Activated naive CD4-positive, alpha-beta T cell treated with anti-CD3 and anti-CD28 coated beads, Interleukin-2, amount 10 ng/mL, durations not matched to agents 7 days and 5 days (primary cell): ENCODE measurements at regions not wholly inside any gene's neighbourhood (a gene's known extent, or its start where the extent isn't known, plus 50 kb on each side); places are given as distances from the start of the nearest gene placed in this dataset.
"Not testable (repeated sequence)": the region's sequence is repeated elsewhere in the genome, so short reads cannot be mapped to it uniquely, and the experiment has no call there.

ENCODE experiments used
- CTCF ChIA-PET: fragments of 350-600 bp; sonication (Branson Sonifier 250); formaldehyde crosslinking; loops from one replicate; lab custom pipeline; 2021; ENCODE audit warnings: antibody characterized with exemption; lab: Charles Lee
- DNase-seq: peaks from one replicate; pipeline ENCODE4 v3.0.0-alpha.2; 2020
- H3K27ac Mint-ChIP-seq: one replicate; pipeline ENCODE4 v1.8.0; 2021; ENCODE audit warnings: mild to moderate bottlenecking, moderate library complexity, mixed read lengths
- H3K27me3 Mint-ChIP-seq: one replicate; pipeline ENCODE4 v1.8.0; 2021; ENCODE audit warnings: mild to moderate bottlenecking, mixed read lengths
- H3K36me3 Mint-ChIP-seq: one replicate; pipeline ENCODE4 v1.8.0; 2021; ENCODE audit warnings: mixed read lengths
- H3K4me1 Mint-ChIP-seq: one replicate; pipeline ENCODE4 v1.8.0; 2021; ENCODE audit warnings: mixed read lengths
- H3K4me3 Mint-ChIP-seq: one replicate; pipeline ENCODE4 v1.8.0; 2021; ENCODE audit warnings: mild to moderate bottlenecking, moderate library complexity, mixed read lengths
- H3K9me3 Mint-ChIP-seq: one replicate; pipeline ENCODE4 v1.8.0; 2021; ENCODE audit warnings: mixed read lengths

DNA sequence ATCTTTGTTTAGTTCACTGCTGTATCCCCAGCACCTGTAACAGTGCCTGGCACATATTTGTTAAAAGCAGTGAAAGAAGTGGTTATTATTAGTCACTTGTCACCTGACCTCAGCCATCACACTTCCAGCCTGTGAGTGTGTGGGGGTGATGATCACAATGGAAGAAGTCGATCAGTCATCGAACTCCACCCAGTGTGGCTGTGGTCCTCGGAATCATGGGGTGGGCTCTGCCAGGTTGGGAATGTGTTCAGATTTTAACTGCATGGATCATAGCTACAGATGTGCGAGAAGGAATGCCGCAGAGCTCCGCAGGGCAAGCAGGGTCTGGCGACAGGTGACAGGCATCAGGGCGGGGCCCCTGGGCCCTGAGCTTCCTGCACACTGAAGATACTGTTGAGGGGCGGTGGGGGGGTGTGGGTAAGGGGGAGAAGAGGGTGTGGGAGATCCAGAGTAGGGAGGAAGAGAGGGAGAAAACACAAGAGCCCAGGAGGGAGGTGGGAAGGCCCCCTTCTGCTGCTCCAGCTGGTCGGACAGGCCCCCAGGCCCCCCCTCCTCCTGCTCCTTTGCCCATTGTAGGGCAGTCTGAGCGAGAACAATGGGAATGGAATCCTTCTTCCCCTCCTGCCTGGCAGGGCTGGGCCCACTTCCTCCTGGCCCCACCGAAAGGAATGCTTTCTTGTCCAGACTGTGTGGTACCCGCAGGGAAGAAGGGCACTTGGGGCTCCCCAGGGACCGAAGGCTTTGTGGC lies 89.6 kb downstream of the SPRY4 start:
- Mint-ChIP-seq H3K27ac (no peak overlapping the region), H3K27me3 (peaks cover 27% of the 10 kb centered on the region), H3K9me3 (no peaks in the 10 kb centered on the region), H3K4me1 (peaks cover 7% of the 10 kb centered on the region), H3K36me3 (no peaks in the 10 kb centered on the region), H3K4me3 (no peak overlapping the region)
- DNase-seq: no peak
- CTCF ChIA-PET: no interaction called here

GRCh38 chr5:142233083-142234032 lies 91.5 kb downstream of the SPRY4 start:
- DNase-seq: no peak
- Mint-ChIP-seq H3K4me3 (no peak overlapping the region), H3K9me3 (no peaks in the 10 kb centered on the region), H3K27me3 (peaks cover 27% of the 10 kb centered on the region), H3K27ac (no peak overlapping the region), H3K4me1 (peaks cover 7% of the 10 kb centered on the region), H3K36me3 (no peaks in the 10 kb centered on the region)
- CTCF ChIA-PET: no interaction called here

DNA sequence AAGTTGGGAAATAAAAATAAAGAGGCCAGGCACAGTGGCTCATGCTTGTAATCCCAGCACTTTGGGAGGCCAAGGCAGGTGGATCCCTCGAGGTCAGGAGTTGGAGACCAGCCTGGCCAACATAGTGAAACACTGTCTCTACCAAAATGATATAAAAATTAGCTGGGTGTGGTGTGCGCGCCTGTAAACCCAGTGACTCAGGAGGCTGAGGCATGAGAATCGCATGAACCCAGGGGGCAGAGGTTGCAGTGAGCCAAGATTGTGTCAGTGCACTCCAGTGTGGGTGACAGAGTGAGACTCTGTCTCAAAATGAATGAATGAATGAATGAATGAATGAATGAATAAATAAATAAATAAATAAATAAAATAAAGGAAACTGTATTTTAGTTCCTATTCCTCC lies 93.9 kb downstream of the SPRY4 start:
- peaks cover 36% of the 10 kb centered on the region for H3K27me3 Mint-ChIP-seq
- not testable (repeated sequence) for H3K9me3 Mint-ChIP-seq, H3K4me1 Mint-ChIP-seq

DNA sequence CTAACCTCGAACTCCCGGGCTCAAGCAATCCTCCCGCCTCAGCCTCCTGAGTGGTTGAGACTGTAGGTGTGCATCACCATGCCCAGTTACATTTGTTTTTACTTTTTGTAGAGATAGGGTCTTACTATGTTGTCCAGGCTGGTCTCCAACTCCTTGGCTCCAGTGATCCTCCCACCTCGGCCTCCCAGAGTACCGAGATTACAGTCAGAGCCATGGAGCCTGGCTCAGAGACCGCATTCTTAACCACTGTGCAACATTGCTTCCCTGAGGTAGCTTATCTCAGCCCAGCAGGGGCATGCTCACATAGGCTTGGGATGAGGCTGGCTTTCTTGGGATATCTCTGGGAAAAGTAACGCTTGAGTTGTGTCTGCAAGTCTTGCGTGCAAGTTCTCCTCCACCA lies 99.7 kb downstream of the SPRY4 start:
- H3K9me3 Mint-ChIP-seq: peaks cover 2% of the 10 kb centered on the region
- peaks cover 2% of the 10 kb centered on the region for H3K36me3 Mint-ChIP-seq
- no peak for DNase-seq
- peaks cover 48% of the 10 kb centered on the region for H3K27me3 Mint-ChIP-seq
- CTCF ChIA-PET: interaction anchor here (0.6 kb wide), 1 partner anchor 148 kb away, joined by 3 read pairs; no protein-coding TSS in a partner anchor
- H3K27ac Mint-ChIP-seq: no peak overlapping the region
- H3K4me1 Mint-ChIP-seq: peaks cover 43% of the 10 kb centered on the region
- no peak overlapping the region for H3K4me3 Mint-ChIP-seq

More for the DNA sequence above, 93.9 kb downstream of the SPRY4 start:
- H3K36me3 Mint-ChIP-seq, H3K4me3 Mint-ChIP-seq, DNase-seq, CTCF ChIA-PET, H3K27ac Mint-ChIP-seq: not testable (repeated sequence)

- no peak for DNase-seq
- Mint-ChIP-seq H3K4me3 (no peak overlapping the region), H3K27me3 (peaks cover 49% of the 10 kb centered on the region), H3K4me1 (peaks cover 44% of the 10 kb centered on the region), H3K9me3 (peaks cover 2% of the 10 kb centered on the region), H3K36me3 (peaks cover 2% of the 10 kb centered on the region), H3K27ac (peak overlapping the region; percentile 78)
- CTCF ChIA-PET: no interaction called here
These were observed 101.8 kb downstream of the SPRY4 start for GRCh38 chr5:142222866-142223558.

- Mint-ChIP-seq H3K27me3 (peaks cover 44% of the 10 kb centered on the region), H3K27ac (no peak overlapping the region), H3K4me3 (no peak overlapping the region), H3K9me3 (peaks cover 2% of the 10 kb centered on the region), H3K4me1 (peaks cover 44% of the 10 kb centered on the region), H3K36me3 (peaks cover 2% of the 10 kb centered on the region)
- DNase-seq: no peak
- CTCF ChIA-PET: no interaction called here
These were observed 102.5 kb downstream of the SPRY4 start for GRCh38 chr5:142222225-142222865.

- no peak overlapping the region for H3K27ac Mint-ChIP-seq
- peaks cover 43% of the 10 kb centered on the region for H3K27me3 Mint-ChIP-seq
- peaks cover 2% of the 10 kb centered on the region for H3K36me3 Mint-ChIP-seq
- DNase-seq: no peak
- peaks cover 2% of the 10 kb centered on the region for H3K9me3 Mint-ChIP-seq
- peaks cover 44% of the 10 kb centered on the region for H3K4me1 Mint-ChIP-seq
- CTCF ChIA-PET: no interaction called here
- H3K4me3 Mint-ChIP-seq: no peak overlapping the region
These were observed 103.5 kb downstream of the SPRY4 start for GRCh38 chr5:142221091-142221860.

- Mint-ChIP-seq H3K4me1 (peaks cover 40% of the 10 kb centered on the region), H3K36me3 (peaks cover 2% of the 10 kb centered on the region), H3K27me3 (peaks cover 32% of the 10 kb centered on the region), H3K9me3 (peaks cover 2% of the 10 kb centered on the region), H3K4me3 (no peak overlapping the region), H3K27ac (no peak overlapping the region)
- no peak for DNase-seq
- CTCF ChIA-PET: no interaction called here
These were observed 105.7 kb downstream of the SPRY4 start for GRCh38 chr5:142219146-142219545.

DNA sequence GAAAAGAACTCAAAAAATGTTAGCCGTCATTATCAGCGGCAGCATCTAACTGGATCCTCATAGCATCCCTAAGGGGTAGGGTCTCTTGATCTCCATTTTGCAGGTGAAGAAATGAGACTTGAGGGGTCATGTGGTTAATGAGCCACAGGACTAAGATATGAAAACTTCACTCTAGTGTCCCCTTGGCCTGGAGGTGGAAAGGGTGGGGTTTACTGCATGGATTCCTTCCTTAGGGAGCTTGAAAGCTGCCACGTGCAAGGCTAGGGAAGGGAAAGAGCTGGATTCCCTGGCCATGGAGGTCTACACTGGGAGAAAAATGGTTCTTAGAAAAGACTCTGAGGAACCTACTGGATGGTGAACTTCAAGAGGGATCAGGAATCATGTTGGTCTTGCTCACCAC lies 107.9 kb downstream of the SPRY4 start:
- DNase-seq: no peak
- H3K9me3 Mint-ChIP-seq: no peaks in the 10 kb centered on the region
- H3K4me3 Mint-ChIP-seq: no peak overlapping the region
- H3K27ac Mint-ChIP-seq: no peak overlapping the region
- H3K4me1 Mint-ChIP-seq: peaks cover 18% of the 10 kb centered on the region
- CTCF ChIA-PET: no interaction called here
- H3K27me3 Mint-ChIP-seq: peaks cover 20% of the 10 kb centered on the region
- no peaks in the 10 kb centered on the region for H3K36me3 Mint-ChIP-seq

DNA sequence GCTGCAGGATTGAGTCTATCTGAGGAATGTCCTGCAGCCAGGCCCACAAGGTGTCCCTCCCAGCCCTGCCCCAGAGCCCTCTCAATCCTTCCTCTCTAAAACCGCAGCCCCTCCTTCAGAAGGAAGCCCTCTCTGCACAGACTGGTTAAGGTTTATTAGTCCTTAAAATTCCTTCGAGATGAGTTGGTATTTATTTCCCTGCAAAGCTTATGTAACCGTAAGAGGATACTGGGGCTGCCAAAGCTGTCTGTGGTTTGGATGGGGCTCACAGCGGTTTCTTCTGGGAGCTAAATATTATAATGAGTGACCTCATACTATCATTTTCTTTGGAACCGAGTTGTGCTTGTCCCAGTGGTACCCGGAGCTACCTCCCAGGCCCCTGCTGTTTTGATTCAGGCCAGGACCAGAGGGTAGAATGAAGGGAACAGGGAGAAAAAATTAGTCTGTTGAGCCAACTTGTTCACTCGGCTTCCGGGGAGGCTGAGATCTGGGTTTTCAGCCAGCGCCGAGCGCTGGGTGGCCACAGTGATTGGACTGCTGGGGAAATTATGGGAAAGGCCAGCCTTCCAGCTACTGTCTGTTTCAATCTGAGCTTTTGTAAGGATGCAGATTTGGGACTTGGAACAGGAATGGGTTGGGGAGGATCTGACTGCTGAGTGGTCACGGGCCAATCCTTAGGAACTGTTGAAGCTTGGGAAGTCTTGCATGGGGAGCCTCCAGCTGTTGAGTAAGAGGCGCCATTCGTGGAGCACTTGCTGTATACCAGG lies 107.5 kb downstream of the NDFIP1 start:
- H3K4me3 Mint-ChIP-seq: no peak overlapping the region
- no peaks in the 10 kb centered on the region for H3K9me3 Mint-ChIP-seq
- peaks cover 21% of the 10 kb centered on the region for H3K27me3 Mint-ChIP-seq
- CTCF ChIA-PET: interaction anchor here (0.7 to 1.0 kb wide), 2 partner anchors 11 to 890 kb away, joined by 3 read pairs; no protein-coding TSS in a partner anchor
- peaks cover 10% of the 10 kb centered on the region for H3K4me1 Mint-ChIP-seq
- H3K27ac Mint-ChIP-seq: no peak overlapping the region
- no peaks in the 10 kb centered on the region for H3K36me3 Mint-ChIP-seq
- no peak for DNase-seq

- no peaks in the 10 kb centered on the region for H3K4me1 Mint-ChIP-seq
- CTCF ChIA-PET: no interaction called here
- H3K9me3 Mint-ChIP-seq: no peaks in the 10 kb centered on the region
- H3K27me3 Mint-ChIP-seq: peaks cover 24% of the 10 kb centered on the region
- no peak overlapping the region for H3K27ac Mint-ChIP-seq
- no peak overlapping the region for H3K4me3 Mint-ChIP-seq
- no peak for DNase-seq
- no peaks in the 10 kb centered on the region for H3K36me3 Mint-ChIP-seq
These were observed 104.5 kb downstream of the NDFIP1 start for GRCh38 chr5:142213077-142213476.

GRCh38 chr5:142211918-142212317 lies 103.3 kb downstream of the NDFIP1 start:
- CTCF ChIA-PET: no interaction called here
- Mint-ChIP-seq H3K36me3 (no peaks in the 10 kb centered on the region), H3K27me3 (peaks cover 26% of the 10 kb centered on the region), H3K9me3 (no peaks in the 10 kb centered on the region), H3K27ac (no peak overlapping the region), H3K4me3 (no peak overlapping the region), H3K4me1 (no peaks in the 10 kb centered on the region)
- DNase-seq: no peak
